GM21528 (cell line): ENCODE measurements at regions not wholly inside any gene's neighbourhood (a gene's known extent, or its start where the extent isn't known, plus 50 kb on each side); places are given as distances from the start of the nearest gene placed in this dataset.
"Not testable (repeated sequence)": the region's sequence is repeated elsewhere in the genome, so short reads cannot be mapped to it uniquely, and the experiment has no call there.

Experiments used
- ATAC-seq: cut with Tn5 transposase; IDR thresholded peaks from one replicate; pipeline ENCODE4 v1.9.1; 2021; ENCODE audit warnings: mild to moderate bottlenecking, moderate library complexity; ENCODE audit not compliant: unreplicated experiment, low FRiP score

- no peak for ATAC-seq
These were observed 240.4 kb downstream of the ARL4A start for GRCh38 chr7:12927635-12928434.

- ATAC-seq, result no peak
These were observed 242.2 kb downstream of the ARL4A start for GRCh38 chr7:12929476-12930140.

GRCh38 chr7:12930534-12930933, 243.1 kb downstream of the ARL4A start:
- ATAC-seq, result no peak

GRCh38 chr7:12931465-12931864, 244.0 kb downstream of the ARL4A start:
- not testable (repeated sequence) for ATAC-seq

- ATAC-seq, result no peak
These were observed 252.3 kb downstream of the ARL4A start for GRCh38 chr7:12939694-12940093.

GRCh38 chr7:12941512-12941911, 254.1 kb downstream of the ARL4A start:
- ATAC-seq, result no peak

GRCh38 chr7:12942609-12943008, 255.2 kb downstream of the ARL4A start:
- no peak for ATAC-seq

- ATAC-seq, result no peak
These were observed 256.3 kb downstream of the ARL4A start for GRCh38 chr7:12943781-12944180.

- ATAC-seq, result no peak
These were observed 258.5 kb downstream of the ARL4A start for GRCh38 chr7:12945901-12946300.

GRCh38 chr7:12947465-12947864, 260.0 kb downstream of the ARL4A start:
- no peak for ATAC-seq

GRCh38 chr7:12949060-12949931, 261.9 kb downstream of the ARL4A start:
- ATAC-seq, result no peak

GRCh38 chr7:12951397-12951801, 264.0 kb downstream of the ARL4A start:
- ATAC-seq, result no peak

- ATAC-seq, result no peak
These were observed 267.1 kb downstream of the ARL4A start for GRCh38 chr7:12954380-12955033.

GRCh38 chr7:12957487-12957886, 270.1 kb downstream of the ARL4A start:
- no peak for ATAC-seq

GRCh38 chr7:12961910-12962480, 274.6 kb downstream of the ARL4A start:
- no peak for ATAC-seq

- no peak for ATAC-seq
These were observed 276.0 kb downstream of the ARL4A start for GRCh38 chr7:12963435-12963834.

- no peak for ATAC-seq
These were observed 277.4 kb downstream of the ARL4A start for GRCh38 chr7:12964836-12965235.

GRCh38 chr7:12965767-12966166, 278.3 kb downstream of the ARL4A start:
- ATAC-seq, result no peak

- ATAC-seq, result no peak
These were observed 279.9 kb downstream of the ARL4A start for GRCh38 chr7:12967322-12967721.

GRCh38 chr7:12968836-12969422, 281.5 kb downstream of the ARL4A start:
- no peak for ATAC-seq
